ENCODE measurements at regions not wholly inside any gene's neighbourhood (a gene's known extent, or its start where the extent isn't known, plus 50 kb on each side); places are given as distances from the start of the nearest gene placed in this dataset.

GRCh38 chr7:156458011-156458410 is 182.6 kb upstream of the RNF32 start:
- intact Hi-C loops (cut with micrococcal nuclease), result no loop called here

- intact Hi-C loops (cut with micrococcal nuclease), result no loop called here
Observed at GRCh38 chr7:156456503-156457115, 184.0 kb upstream of the RNF32 start.

GRCh38 chr7:156456032-156456431 is 184.5 kb upstream of the RNF32 start:
- intact Hi-C loops (cut with micrococcal nuclease), result no loop called here

- intact Hi-C loops (cut with micrococcal nuclease), result no loop called here
Observed at GRCh38 chr7:156450473-156450872, 190.1 kb upstream of the RNF32 start.

GRCh38 chr7:156448918-156449317 is 191.7 kb upstream of the RNF32 start:
- intact Hi-C loops (cut with micrococcal nuclease), result no loop called here

- intact Hi-C loops (cut with micrococcal nuclease), result no loop called here
Observed at GRCh38 chr7:156446990-156447389, 193.6 kb upstream of the RNF32 start.

GRCh38 chr7:156445997-156446761 is 194.4 kb upstream of the RNF32 start:
- intact Hi-C loops (cut with micrococcal nuclease), result no loop called here

- intact Hi-C loops (cut with micrococcal nuclease), result no loop called here
Observed at GRCh38 chr7:156442516-156442915, 198.1 kb upstream of the RNF32 start.

- intact Hi-C loops (cut with micrococcal nuclease), result no loop called here
Observed at GRCh38 chr7:156440456-156440855, 200.1 kb upstream of the RNF32 start.

GRCh38 chr7:156438011-156438410 is 202.6 kb upstream of the RNF32 start:
- intact Hi-C loops (cut with micrococcal nuclease), result no loop called here

- intact Hi-C loops (cut with micrococcal nuclease), result no loop called here
Observed at GRCh38 chr7:156437021-156437614, 203.5 kb upstream of the RNF32 start.

- intact Hi-C loops (cut with micrococcal nuclease), result no loop called here
Observed at GRCh38 chr7:156435486-156436231, 204.9 kb upstream of the RNF32 start.

- intact Hi-C loops (cut with micrococcal nuclease), result no loop called here
Observed at GRCh38 chr7:156434706-156435105, 205.9 kb upstream of the RNF32 start.

- intact Hi-C loops (cut with micrococcal nuclease), result no loop called here
Observed at GRCh38 chr7:156432018-156432417, 208.6 kb upstream of the RNF32 start.

GRCh38 chr7:156430109-156430508 is 210.5 kb upstream of the RNF32 start:
- intact Hi-C loops (cut with micrococcal nuclease), result no loop called here

GRCh38 chr7:156429514-156429913 is 211.1 kb upstream of the RNF32 start:
- intact Hi-C loops (cut with micrococcal nuclease), result no loop called here

- intact Hi-C loops (cut with micrococcal nuclease), result no loop called here
Observed at GRCh38 chr7:156423876-156424275, 216.7 kb upstream of the RNF32 start.

GRCh38 chr7:156420496-156420895 is 220.1 kb upstream of the RNF32 start:
- intact Hi-C loops (cut with micrococcal nuclease), result no loop called here

GRCh38 chr7:156419782-156420181 is 220.8 kb upstream of the RNF32 start:
- intact Hi-C loops (cut with micrococcal nuclease), result no loop called here

- intact Hi-C loops (cut with micrococcal nuclease), result no loop called here
Observed at GRCh38 chr7:156402255-156402654, 238.3 kb upstream of the RNF32 start.

GRCh38 chr7:156401617-156402016 is 239.0 kb upstream of the RNF32 start:
- intact Hi-C loops (cut with micrococcal nuclease), result no loop called here

GRCh38 chr7:156400046-156400445 is 240.5 kb upstream of the RNF32 start:
- intact Hi-C loops (cut with micrococcal nuclease), result no loop called here
